Stomach (tissue), 4 donors: ENCODE measurements at regions not wholly inside any gene's neighbourhood (a gene's known extent, or its start where the extent isn't known, plus 50 kb on each side); places are given as distances from the start of the nearest gene placed in this dataset.

ENCODE experiments used
- EP300 ChIP-seq: sonication (generic); formaldehyde crosslinking; IDR thresholded peaks from one replicate; pipeline ENCODE4 v1.6.1; 2017; ENCODE audit warnings: antibody characterized with exemption
- POLR2A ChIP-seq, 4 donors: fragments of 450-650 bp; IDR thresholded peaks; one replicate each; pipeline ENCODE4 v1.6.1; 2016; ENCODE audit warnings: antibody characterized with exemption in 4 of 4, control low read depth in 2 of 4, mild to moderate bottlenecking in 1 of 4, moderate library complexity in 1 of 4
- POLR2AphosphoS5 ChIP-seq, 3 donors: sonication (generic); formaldehyde crosslinking; IDR thresholded peaks; one replicate each; pipeline ENCODE4 v1.6.1; 2016; ENCODE audit warnings: antibody characterized with exemption in 3 of 3
- TF ChIP-seq, protein P1 (sequence below), 7 experiments: fragments of 450-650 bp in 4 of 7; fragments of 200-600 bp in 3 of 7; sonication (generic) in 3 of 7; IDR thresholded peaks; one replicate each; pipeline ENCODE4 v1.5.1; 2016 to 2019; ENCODE audit warnings: antibody characterized with exemption in 7 of 7, control low read depth in 2 of 7, mild to moderate bottlenecking in 1 of 7

DNA sequence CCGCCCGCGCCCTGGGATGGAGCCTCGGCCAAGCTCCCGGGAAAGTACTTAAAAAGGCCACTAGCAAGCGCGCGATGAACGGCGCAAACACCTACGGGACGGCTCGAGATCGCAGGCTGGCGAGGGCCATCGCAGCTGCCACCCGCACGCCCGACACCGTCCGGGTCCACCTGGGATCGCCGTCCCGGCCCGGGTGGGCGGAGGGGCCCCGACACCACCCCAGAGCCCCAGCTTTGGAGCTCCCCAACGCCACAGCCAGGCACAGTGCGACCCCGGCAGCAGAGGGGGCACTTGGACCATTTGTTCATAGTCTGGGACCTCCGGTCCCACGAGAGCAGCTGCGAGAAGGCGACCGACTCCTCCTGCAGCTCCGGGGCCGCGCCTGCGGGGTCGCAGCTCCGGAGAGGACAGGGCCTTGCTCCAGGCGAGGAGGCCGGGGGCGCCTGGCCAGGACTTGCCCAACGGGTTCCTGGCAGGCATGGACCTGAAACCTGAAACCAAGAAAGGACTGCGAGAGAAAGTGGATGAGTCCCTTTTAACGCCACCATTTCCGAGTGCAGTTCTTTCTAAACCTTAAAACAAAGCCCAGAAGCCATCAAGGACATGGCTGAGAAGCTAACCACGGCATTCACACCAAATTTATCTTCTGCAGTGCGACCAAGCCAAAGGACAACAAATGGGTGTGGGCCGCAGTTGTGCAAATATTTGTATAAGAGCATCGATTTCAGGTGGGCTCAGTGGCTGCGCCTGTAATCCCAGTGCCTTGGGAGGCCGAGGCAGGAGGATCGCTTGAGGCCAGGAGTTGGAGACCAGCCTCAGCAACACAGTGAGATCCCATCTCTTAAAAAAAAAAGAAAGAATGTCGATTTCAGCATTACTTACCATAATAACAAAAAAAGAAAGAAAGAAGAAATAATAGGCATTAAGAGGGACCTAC is 54.0 kb upstream of the IMP4 start:
- TF ChIP-seq POLR2A (IDR thresholded peaks at IDR 0.05) (no peak), EP300 (no peak), POLR2AphosphoS5 (IDR thresholded peaks at IDR 0.05) (no peak)
- TF ChIP-seq, protein P1, sequence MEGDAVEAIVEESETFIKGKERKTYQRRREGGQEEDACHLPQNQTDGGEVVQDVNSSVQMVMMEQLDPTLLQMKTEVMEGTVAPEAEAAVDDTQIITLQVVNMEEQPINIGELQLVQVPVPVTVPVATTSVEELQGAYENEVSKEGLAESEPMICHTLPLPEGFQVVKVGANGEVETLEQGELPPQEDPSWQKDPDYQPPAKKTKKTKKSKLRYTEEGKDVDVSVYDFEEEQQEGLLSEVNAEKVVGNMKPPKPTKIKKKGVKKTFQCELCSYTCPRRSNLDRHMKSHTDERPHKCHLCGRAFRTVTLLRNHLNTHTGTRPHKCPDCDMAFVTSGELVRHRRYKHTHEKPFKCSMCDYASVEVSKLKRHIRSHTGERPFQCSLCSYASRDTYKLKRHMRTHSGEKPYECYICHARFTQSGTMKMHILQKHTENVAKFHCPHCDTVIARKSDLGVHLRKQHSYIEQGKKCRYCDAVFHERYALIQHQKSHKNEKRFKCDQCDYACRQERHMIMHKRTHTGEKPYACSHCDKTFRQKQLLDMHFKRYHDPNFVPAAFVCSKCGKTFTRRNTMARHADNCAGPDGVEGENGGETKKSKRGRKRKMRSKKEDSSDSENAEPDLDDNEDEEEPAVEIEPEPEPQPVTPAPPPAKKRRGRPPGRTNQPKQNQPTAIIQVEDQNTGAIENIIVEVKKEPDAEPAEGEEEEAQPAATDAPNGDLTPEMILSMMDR (IDR thresholded peaks at IDR 0.05), result no peak
